ENCODE measurements at regions not wholly inside any gene's neighbourhood (a gene's known extent, or its start where the extent isn't known, plus 50 kb on each side); places are given as distances from the start of the nearest gene placed in this dataset.

DNA sequence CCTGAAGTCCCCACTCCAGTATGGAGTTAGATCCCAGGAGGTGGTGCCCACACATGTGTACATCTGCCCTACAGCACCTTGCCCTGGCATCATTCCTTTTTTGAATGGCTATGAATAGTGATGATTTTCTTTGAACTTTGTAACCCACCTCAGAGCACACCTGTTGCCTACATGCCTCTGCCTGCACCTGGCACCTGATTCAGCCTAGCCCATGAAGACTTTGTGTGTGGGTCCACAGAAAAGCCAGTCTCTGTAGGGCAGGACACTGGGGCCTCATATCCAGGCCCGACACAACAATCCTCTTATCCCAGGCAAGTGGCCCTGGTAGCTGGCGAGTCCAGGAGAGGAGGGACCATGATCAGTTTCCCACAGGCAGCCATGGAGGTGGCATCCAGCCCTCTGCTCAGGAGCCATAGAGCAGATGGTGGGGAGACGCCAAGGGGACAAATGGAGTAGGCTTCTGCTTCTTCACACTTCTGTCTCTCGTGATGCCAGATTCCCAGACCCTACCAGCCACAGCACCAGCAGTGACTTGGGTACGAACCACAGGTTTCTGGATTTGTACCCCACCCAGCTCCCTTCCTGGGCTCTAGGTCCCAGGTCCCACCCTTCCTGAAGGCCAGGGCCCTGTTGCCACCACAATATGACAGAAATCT is 230.7 kb downstream of the UACA start:
- TF ChIP-seq, protein P1, sequence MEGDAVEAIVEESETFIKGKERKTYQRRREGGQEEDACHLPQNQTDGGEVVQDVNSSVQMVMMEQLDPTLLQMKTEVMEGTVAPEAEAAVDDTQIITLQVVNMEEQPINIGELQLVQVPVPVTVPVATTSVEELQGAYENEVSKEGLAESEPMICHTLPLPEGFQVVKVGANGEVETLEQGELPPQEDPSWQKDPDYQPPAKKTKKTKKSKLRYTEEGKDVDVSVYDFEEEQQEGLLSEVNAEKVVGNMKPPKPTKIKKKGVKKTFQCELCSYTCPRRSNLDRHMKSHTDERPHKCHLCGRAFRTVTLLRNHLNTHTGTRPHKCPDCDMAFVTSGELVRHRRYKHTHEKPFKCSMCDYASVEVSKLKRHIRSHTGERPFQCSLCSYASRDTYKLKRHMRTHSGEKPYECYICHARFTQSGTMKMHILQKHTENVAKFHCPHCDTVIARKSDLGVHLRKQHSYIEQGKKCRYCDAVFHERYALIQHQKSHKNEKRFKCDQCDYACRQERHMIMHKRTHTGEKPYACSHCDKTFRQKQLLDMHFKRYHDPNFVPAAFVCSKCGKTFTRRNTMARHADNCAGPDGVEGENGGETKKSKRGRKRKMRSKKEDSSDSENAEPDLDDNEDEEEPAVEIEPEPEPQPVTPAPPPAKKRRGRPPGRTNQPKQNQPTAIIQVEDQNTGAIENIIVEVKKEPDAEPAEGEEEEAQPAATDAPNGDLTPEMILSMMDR (IDR thresholded peaks at IDR 0.05) = no peak
- TF ChIP-seq EZH2phosphoT487 (IDR thresholded peaks at IDR 0.05) = no peak
